ENCODE measurements at regions not wholly inside any gene's neighbourhood (a gene's known extent, or its start where the extent isn't known, plus 50 kb on each side); places are given as distances from the start of the nearest gene placed in this dataset.
A peak's percentile ranks its signal among the peaks of the same experiment; 100 is the strongest.

GRCh38 chr1:5444396-5444795 is 547.8 kb downstream of the NPHP4 start:
- no peak overlapping the region for H3K4me3 ChIP-seq
- no peak for DNase-seq
- H3K27me3 ChIP-seq: peaks cover 3% of the 10 kb centered on the region; the same call in 1 of the 2 replicates
- no peaks in the 10 kb centered on the region for H3K36me3 ChIP-seq
- no peaks in the 10 kb centered on the region for H3K9me3 ChIP-seq

GRCh38 chr1:5436808-5437207 is 555.4 kb downstream of the NPHP4 start:
- Histone ChIP-seq H3K27me3 (no peaks in the 10 kb centered on the region), H3K36me3 (no peaks in the 10 kb centered on the region), H3K9me3 (no peaks in the 10 kb centered on the region), H3K4me3 (no peak overlapping the region)
- no peak for DNase-seq

- no peak overlapping the region for H3K4me3 ChIP-seq
- H3K36me3 ChIP-seq: no peaks in the 10 kb centered on the region
- H3K27me3 ChIP-seq: peaks cover 4% of the 10 kb centered on the region; the same call in 1 of the 2 replicates
- DNase-seq: no peak
- no peaks in the 10 kb centered on the region for H3K9me3 ChIP-seq
Observed at GRCh38 chr1:5435414-5435813, 556.8 kb downstream of the NPHP4 start.

- H3K9me3 ChIP-seq: no peaks in the 10 kb centered on the region
- no peaks in the 10 kb centered on the region for H3K36me3 ChIP-seq
- DNase-seq: no peak
- no peak overlapping the region for H3K4me3 ChIP-seq
- peaks cover 10% of the 10 kb centered on the region; the same call in 1 of the 2 replicates for H3K27me3 ChIP-seq
Observed at GRCh38 chr1:5432436-5432835, 559.8 kb downstream of the NPHP4 start.

GRCh38 chr1:5430911-5431697 is 561.1 kb downstream of the NPHP4 start:
- Histone ChIP-seq H3K27me3 (peaks cover 10% of the 10 kb centered on the region; the same call in 1 of the 2 replicates), H3K9me3 (no peaks in the 10 kb centered on the region), H3K4me3 (no peak overlapping the region), H3K36me3 (no peaks in the 10 kb centered on the region)
- no peak for DNase-seq

GRCh38 chr1:5430136-5430535 is 562.1 kb downstream of the NPHP4 start:
- Histone ChIP-seq H3K9me3 (no peaks in the 10 kb centered on the region), H3K27me3 (peaks cover 14% of the 10 kb centered on the region; the same call in 1 of the 2 replicates), H3K36me3 (no peaks in the 10 kb centered on the region), H3K4me3 (no peak overlapping the region)
- no peak for DNase-seq

GRCh38 chr1:5428351-5428750 is 563.9 kb downstream of the NPHP4 start:
- Histone ChIP-seq H3K36me3 (no peaks in the 10 kb centered on the region), H3K9me3 (no peaks in the 10 kb centered on the region), H3K4me3 (no peak overlapping the region), H3K27me3 (peaks cover 16% of the 10 kb centered on the region; the same call in 1 of the 2 replicates)
- no peak for DNase-seq

- Histone ChIP-seq H3K4me3 (no peak overlapping the region), H3K36me3 (no peaks in the 10 kb centered on the region), H3K9me3 (no peaks in the 10 kb centered on the region), H3K27me3 (peaks cover 16% of the 10 kb centered on the region; the same call in 1 of the 2 replicates)
- no peak for DNase-seq
Observed at GRCh38 chr1:5427026-5427613, 565.1 kb downstream of the NPHP4 start.

- Histone ChIP-seq H3K27me3 (peaks cover 11% of the 10 kb centered on the region; the same call in 1 of the 2 replicates), H3K9me3 (no peaks in the 10 kb centered on the region), H3K4me3 (no peak overlapping the region), H3K36me3 (no peaks in the 10 kb centered on the region)
- peak; percentile 48 for DNase-seq
Observed at GRCh38 chr1:5424802-5425703, 567.2 kb downstream of the NPHP4 start.

GRCh38 chr1:5423109-5423508 is 569.1 kb downstream of the NPHP4 start:
- peak; percentile 58 for DNase-seq
- Histone ChIP-seq H3K4me3 (no peak overlapping the region), H3K36me3 (no peaks in the 10 kb centered on the region), H3K9me3 (no peaks in the 10 kb centered on the region), H3K27me3 (peaks cover 7% of the 10 kb centered on the region; the same call in 1 of the 2 replicates)

- H3K4me3 ChIP-seq: no peak overlapping the region
- DNase-seq: no peak
- H3K27me3 ChIP-seq: no peaks in the 10 kb centered on the region; the same call in 1 of the 2 replicates
- no peaks in the 10 kb centered on the region for H3K36me3 ChIP-seq
- no peaks in the 10 kb centered on the region for H3K9me3 ChIP-seq
Observed at GRCh38 chr1:5419501-5419900, 572.7 kb downstream of the NPHP4 start.

- Histone ChIP-seq H3K36me3 (no peaks in the 10 kb centered on the region), H3K4me3 (no peak overlapping the region), H3K9me3 (no peaks in the 10 kb centered on the region), H3K27me3 (no peaks in the 10 kb centered on the region)
- DNase-seq: no peak
Observed at GRCh38 chr1:5416518-5416917, 575.7 kb downstream of the NPHP4 start.

- no peaks in the 10 kb centered on the region for H3K9me3 ChIP-seq
- no peak for DNase-seq
Observed at GRCh38 chr1:5415606-5416005, 576.6 kb downstream of the NPHP4 start.

GRCh38 chr1:5410652-5411051 is 581.6 kb downstream of the NPHP4 start:
- no peak for DNase-seq
- Histone ChIP-seq H3K27me3 (no peaks in the 10 kb centered on the region), H3K9me3 (no peaks in the 10 kb centered on the region), H3K36me3 (no peaks in the 10 kb centered on the region), H3K4me3 (no peak overlapping the region)

More at GRCh38 chr1:5415606-5416005, 576.6 kb downstream of the NPHP4 start:
- no peaks in the 10 kb centered on the region for H3K36me3 ChIP-seq
- no peak overlapping the region for H3K4me3 ChIP-seq
- no peaks in the 10 kb centered on the region for H3K27me3 ChIP-seq

GRCh38 chr1:5408401-5408800 is 583.8 kb downstream of the NPHP4 start:
- Histone ChIP-seq H3K4me3 (no peak overlapping the region), H3K27me3 (no peaks in the 10 kb centered on the region), H3K36me3 (no peaks in the 10 kb centered on the region), H3K9me3 (no peaks in the 10 kb centered on the region)
- no peak for DNase-seq

GRCh38 chr1:5405263-5405662 is 587.0 kb downstream of the NPHP4 start:
- H3K4me3 ChIP-seq: no peak overlapping the region
- DNase-seq: no peak
- H3K9me3 ChIP-seq: no peaks in the 10 kb centered on the region
- no peaks in the 10 kb centered on the region for H3K27me3 ChIP-seq
- no peaks in the 10 kb centered on the region for H3K36me3 ChIP-seq
